ENCODE measurements at regions not wholly inside any gene's neighbourhood (a gene's known extent, or its start where the extent isn't known, plus 50 kb on each side); places are given as distances from the start of the nearest gene placed in this dataset.

- no peaks in the 10 kb centered on the region for H3K36me3 Mint-ChIP-seq (ENCODE audit: unreplicated experiment)
- H3K4me3 Mint-ChIP-seq (ENCODE audit: unreplicated experiment) = no peak overlapping the region
- H3K4me1 Mint-ChIP-seq (ENCODE audit: low read depth, unreplicated experiment) = no peaks in the 10 kb centered on the region
- H3K9me3 Mint-ChIP-seq (ENCODE audit: unreplicated experiment) = peaks cover 2% of the 10 kb centered on the region
- no peaks in the 10 kb centered on the region for H3K27me3 Mint-ChIP-seq (ENCODE audit: unreplicated experiment)
- no peak for TF ChIP-seq CTCF (IDR thresholded peaks at IDR 0.05; ENCODE audit: partially characterized antibody, unreplicated experiment)
- H3K27ac Mint-ChIP-seq (ENCODE audit: unreplicated experiment) = no peak overlapping the region
- no peak for DNase-seq
These were observed 122.8 kb downstream of the KIF4B start for GRCh38 chr5:155136216-155136850.

GRCh38 chr5:155137683-155138082 is 124.1 kb downstream of the KIF4B start:
- no peak for TF ChIP-seq CTCF (IDR thresholded peaks at IDR 0.05; ENCODE audit: partially characterized antibody, unreplicated experiment)
- Mint-ChIP-seq H3K27me3 (ENCODE audit: unreplicated experiment) (peaks cover 2% of the 10 kb centered on the region), H3K4me3 (ENCODE audit: unreplicated experiment) (no peak overlapping the region), H3K9me3 (ENCODE audit: unreplicated experiment) (no peaks in the 10 kb centered on the region), H3K4me1 (ENCODE audit: low read depth, unreplicated experiment) (no peaks in the 10 kb centered on the region), H3K36me3 (ENCODE audit: unreplicated experiment) (no peaks in the 10 kb centered on the region), H3K27ac (ENCODE audit: unreplicated experiment) (no peak overlapping the region)
- DNase-seq = no peak

GRCh38 chr5:155140646-155141045 is 127.1 kb downstream of the KIF4B start:
- no peak overlapping the region for H3K27ac Mint-ChIP-seq (ENCODE audit: unreplicated experiment)
- no peak for TF ChIP-seq CTCF (IDR thresholded peaks at IDR 0.05; ENCODE audit: partially characterized antibody, unreplicated experiment)
- no peak for DNase-seq
- H3K27me3 Mint-ChIP-seq (ENCODE audit: unreplicated experiment) = peaks cover 2% of the 10 kb centered on the region
- no peaks in the 10 kb centered on the region for H3K9me3 Mint-ChIP-seq (ENCODE audit: unreplicated experiment)
- no peaks in the 10 kb centered on the region for H3K4me1 Mint-ChIP-seq (ENCODE audit: low read depth, unreplicated experiment)
- H3K36me3 Mint-ChIP-seq (ENCODE audit: unreplicated experiment) = no peaks in the 10 kb centered on the region
- no peak overlapping the region for H3K4me3 Mint-ChIP-seq (ENCODE audit: unreplicated experiment)

- H3K4me1 Mint-ChIP-seq (ENCODE audit: low read depth, unreplicated experiment) = no peaks in the 10 kb centered on the region
- H3K4me3 Mint-ChIP-seq (ENCODE audit: unreplicated experiment) = no peak overlapping the region
- H3K9me3 Mint-ChIP-seq (ENCODE audit: unreplicated experiment) = no peaks in the 10 kb centered on the region
- DNase-seq = no peak
- TF ChIP-seq CTCF (IDR thresholded peaks at IDR 0.05; ENCODE audit: partially characterized antibody, unreplicated experiment) = no peak
- H3K36me3 Mint-ChIP-seq (ENCODE audit: unreplicated experiment) = no peaks in the 10 kb centered on the region
- peaks cover 2% of the 10 kb centered on the region for H3K27me3 Mint-ChIP-seq (ENCODE audit: unreplicated experiment)
- no peak overlapping the region for H3K27ac Mint-ChIP-seq (ENCODE audit: unreplicated experiment)
These were observed 131.4 kb downstream of the KIF4B start for GRCh38 chr5:155144956-155145355.

GRCh38 chr5:155147222-155147621 is 133.7 kb downstream of the KIF4B start:
- no peaks in the 10 kb centered on the region for H3K27me3 Mint-ChIP-seq (ENCODE audit: unreplicated experiment)
- no peak for DNase-seq
- H3K27ac Mint-ChIP-seq (ENCODE audit: unreplicated experiment) = no peak overlapping the region
- H3K4me3 Mint-ChIP-seq (ENCODE audit: unreplicated experiment) = no peak overlapping the region
- TF ChIP-seq CTCF (IDR thresholded peaks at IDR 0.05; ENCODE audit: partially characterized antibody, unreplicated experiment) = no peak
- no peaks in the 10 kb centered on the region for H3K9me3 Mint-ChIP-seq (ENCODE audit: unreplicated experiment)
- no peaks in the 10 kb centered on the region for H3K4me1 Mint-ChIP-seq (ENCODE audit: low read depth, unreplicated experiment)
- no peaks in the 10 kb centered on the region for H3K36me3 Mint-ChIP-seq (ENCODE audit: unreplicated experiment)
